ENCODE measurements at regions not wholly inside any gene's neighbourhood (a gene's known extent, or its start where the extent isn't known, plus 50 kb on each side); places are given as distances from the start of the nearest gene placed in this dataset.
A peak's percentile ranks its signal among the peaks of the same experiment; 100 is the strongest.

DNA sequence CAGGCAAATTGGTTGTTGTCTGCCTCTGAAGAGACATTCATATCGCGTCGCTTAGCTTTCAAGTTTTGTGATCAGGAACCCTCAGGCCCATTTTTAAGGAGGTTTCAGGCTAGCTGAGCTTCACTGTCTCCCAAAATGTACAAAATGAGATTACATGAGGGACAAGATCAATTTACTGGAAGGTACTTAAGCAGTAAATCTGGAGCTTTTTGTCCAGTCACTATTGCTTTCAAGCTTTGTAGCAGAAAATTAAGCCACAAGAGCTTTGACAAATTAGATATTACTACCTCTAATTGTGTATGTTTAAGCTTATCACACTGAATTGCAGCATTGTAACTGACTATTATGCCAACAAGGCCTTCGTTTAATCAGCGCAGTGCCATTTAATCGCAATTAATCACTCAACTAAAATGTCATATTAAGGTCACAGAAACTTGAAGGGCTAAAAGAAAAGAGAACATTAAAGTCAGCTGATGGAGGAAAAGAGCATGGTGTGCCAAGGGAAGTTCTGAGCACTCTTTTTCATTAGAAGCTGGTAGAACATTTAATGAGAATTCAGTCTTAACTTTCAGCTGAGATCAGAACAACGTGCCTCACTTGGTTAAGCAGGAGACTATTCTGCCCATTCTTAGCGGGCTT is 353.0 kb downstream of the FBXO8 start:
- H2AFZ ChIP-seq (ENCODE audit: low read depth, low read length) = no peak overlapping the region
- no peaks in the 10 kb centered on the region for H3K9me3 ChIP-seq (ENCODE audit: insufficient read depth, low read depth, low read length)
- no peaks in the 10 kb centered on the region for H3K9me3 Mint-ChIP-seq (ENCODE audit: unreplicated experiment)

DNA sequence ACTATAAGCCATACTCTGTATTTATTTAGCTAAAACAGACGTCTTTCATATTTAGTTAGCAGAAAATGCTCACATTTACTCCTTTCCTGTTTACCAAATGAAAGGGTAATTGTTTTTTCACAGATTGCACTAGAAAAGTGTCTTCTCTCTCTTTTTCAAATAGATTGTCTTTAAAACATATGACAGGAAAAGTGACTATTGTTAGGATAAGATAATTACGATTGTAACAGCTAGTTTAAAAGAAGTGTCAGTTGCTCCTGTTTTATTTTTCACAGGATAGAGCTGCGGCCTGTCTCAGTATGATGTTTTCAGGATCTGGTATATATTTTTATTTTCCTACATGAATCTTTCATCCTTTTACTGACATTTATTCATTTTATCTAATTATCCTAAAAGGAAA is 353.5 kb downstream of the FBXO8 start:
- DNase-seq (ENCODE audit: low read depth) (no peak), FAIRE-seq (no peak)
- Histone ChIP-seq H3K4me1 (ENCODE audit: insufficient read depth, low read length) (no peaks in the 10 kb centered on the region), H3K4me2 (ENCODE audit: low read length) (no peak overlapping the region), H3K9ac (ENCODE audit: low read length) (no peak overlapping the region), H3K9me3 (ENCODE audit: insufficient read depth, low read depth, low read length) (no peaks in the 10 kb centered on the region), H3K4me3 (ENCODE audit: insufficient read depth, low read depth, low read length) (no peak overlapping the region), H2AFZ (ENCODE audit: low read depth, low read length) (no peak overlapping the region), H3K27ac (ENCODE audit: low read depth, low read length) (no peak overlapping the region), H3K36me3 (ENCODE audit: insufficient read depth, low read length) (no peaks in the 10 kb centered on the region), H3K27me3 (ENCODE audit: insufficient read depth, low read length) (no peaks in the 10 kb centered on the region), H3K79me2 (ENCODE audit: insufficient read depth, low read length) (no peaks in the 10 kb centered on the region), H4K20me1 (ENCODE audit: insufficient read depth, low read length) (no peaks in the 10 kb centered on the region)
- Mint-ChIP-seq H3K4me1 (ENCODE audit: low read depth, unreplicated experiment) (peaks cover 2% of the 10 kb centered on the region), H3K9me3 (ENCODE audit: unreplicated experiment) (no peaks in the 10 kb centered on the region), H3K36me3 (ENCODE audit: low read depth, unreplicated experiment) (no peaks in the 10 kb centered on the region), H3K27me3 (ENCODE audit: low read depth, unreplicated experiment) (no peaks in the 10 kb centered on the region), H3K27ac (ENCODE audit: unreplicated experiment) (no peak overlapping the region), H3K4me3 (ENCODE audit: unreplicated experiment) (no peak overlapping the region)
- TF ChIP-seq, protein P1, sequence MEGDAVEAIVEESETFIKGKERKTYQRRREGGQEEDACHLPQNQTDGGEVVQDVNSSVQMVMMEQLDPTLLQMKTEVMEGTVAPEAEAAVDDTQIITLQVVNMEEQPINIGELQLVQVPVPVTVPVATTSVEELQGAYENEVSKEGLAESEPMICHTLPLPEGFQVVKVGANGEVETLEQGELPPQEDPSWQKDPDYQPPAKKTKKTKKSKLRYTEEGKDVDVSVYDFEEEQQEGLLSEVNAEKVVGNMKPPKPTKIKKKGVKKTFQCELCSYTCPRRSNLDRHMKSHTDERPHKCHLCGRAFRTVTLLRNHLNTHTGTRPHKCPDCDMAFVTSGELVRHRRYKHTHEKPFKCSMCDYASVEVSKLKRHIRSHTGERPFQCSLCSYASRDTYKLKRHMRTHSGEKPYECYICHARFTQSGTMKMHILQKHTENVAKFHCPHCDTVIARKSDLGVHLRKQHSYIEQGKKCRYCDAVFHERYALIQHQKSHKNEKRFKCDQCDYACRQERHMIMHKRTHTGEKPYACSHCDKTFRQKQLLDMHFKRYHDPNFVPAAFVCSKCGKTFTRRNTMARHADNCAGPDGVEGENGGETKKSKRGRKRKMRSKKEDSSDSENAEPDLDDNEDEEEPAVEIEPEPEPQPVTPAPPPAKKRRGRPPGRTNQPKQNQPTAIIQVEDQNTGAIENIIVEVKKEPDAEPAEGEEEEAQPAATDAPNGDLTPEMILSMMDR (IDR thresholded peaks at IDR 0.05; ENCODE audit: insufficient read depth, low read depth, low read length) = no peak
- TF ChIP-seq EZH2 (IDR thresholded peaks at IDR 0.05; ENCODE audit: insufficient read depth, low read length) = no peak

More for the DNA sequence above, 353.0 kb downstream of the FBXO8 start:
- DNase-seq (ENCODE audit: low read depth) (no peak), FAIRE-seq (no peak)
- Mint-ChIP-seq H3K4me3 (ENCODE audit: unreplicated experiment) (no peak overlapping the region), H3K36me3 (ENCODE audit: low read depth, unreplicated experiment) (no peaks in the 10 kb centered on the region), H3K27me3 (ENCODE audit: low read depth, unreplicated experiment) (no peaks in the 10 kb centered on the region), H3K27ac (ENCODE audit: unreplicated experiment) (no peak overlapping the region), H3K4me1 (ENCODE audit: low read depth, unreplicated experiment) (no peaks in the 10 kb centered on the region)
- no peaks in the 10 kb centered on the region for H3K79me2 ChIP-seq (ENCODE audit: insufficient read depth, low read length)
- no peaks in the 10 kb centered on the region for H3K27me3 ChIP-seq (ENCODE audit: insufficient read depth, low read length)
- H3K36me3 ChIP-seq (ENCODE audit: insufficient read depth, low read length) = no peaks in the 10 kb centered on the region
- TF ChIP-seq, protein P1 (IDR thresholded peaks at IDR 0.05; ENCODE audit: insufficient read depth, low read depth, low read length) = no peak
- TF ChIP-seq EZH2 (IDR thresholded peaks at IDR 0.05; ENCODE audit: insufficient read depth, low read length) = no peak
- H3K4me2 ChIP-seq (ENCODE audit: low read length) = no peak overlapping the region
- H3K27ac ChIP-seq (ENCODE audit: low read depth, low read length) = no peak overlapping the region
- H3K4me1 ChIP-seq (ENCODE audit: insufficient read depth, low read length) = no peaks in the 10 kb centered on the region
- H3K4me3 ChIP-seq (ENCODE audit: insufficient read depth, low read depth, low read length) = no peak overlapping the region
- no peaks in the 10 kb centered on the region for H4K20me1 ChIP-seq (ENCODE audit: insufficient read depth, low read length)
- no peak overlapping the region for H3K9ac ChIP-seq (ENCODE audit: low read length)

DNA sequence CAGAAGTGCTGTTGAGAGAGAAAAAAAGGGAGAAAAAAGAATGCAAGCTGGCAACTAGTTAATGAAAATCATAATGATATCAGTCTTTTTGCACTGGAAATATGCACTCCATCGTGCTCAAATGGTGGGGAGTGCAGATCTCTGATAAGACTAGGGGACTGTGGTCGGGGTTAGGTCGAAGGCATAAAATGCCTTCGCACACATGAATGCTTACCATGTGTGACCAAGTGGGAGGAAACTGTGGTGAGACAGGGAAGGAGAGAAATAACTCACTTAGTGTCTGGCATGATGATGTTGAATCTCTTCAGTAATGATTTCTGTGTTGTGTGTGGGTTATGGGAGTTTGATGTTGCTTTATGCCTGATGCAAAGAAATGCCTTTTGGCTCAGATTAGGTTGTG is 358.9 kb downstream of the FBXO8 start:
- Histone ChIP-seq H3K4me2 (ENCODE audit: low read length) (no peak overlapping the region), H3K36me3 (ENCODE audit: insufficient read depth, low read length) (no peaks in the 10 kb centered on the region), H3K4me1 (ENCODE audit: insufficient read depth, low read length) (no peaks in the 10 kb centered on the region), H3K27me3 (ENCODE audit: insufficient read depth, low read length) (no peaks in the 10 kb centered on the region), H3K9ac (ENCODE audit: low read length) (no peak overlapping the region), H4K20me1 (ENCODE audit: insufficient read depth, low read length) (no peaks in the 10 kb centered on the region), H3K9me3 (ENCODE audit: insufficient read depth, low read depth, low read length) (no peaks in the 10 kb centered on the region), H3K27ac (ENCODE audit: low read depth, low read length) (no peak overlapping the region), H2AFZ (ENCODE audit: low read depth, low read length) (no peak overlapping the region), H3K4me3 (ENCODE audit: insufficient read depth, low read depth, low read length) (no peak overlapping the region), H3K79me2 (ENCODE audit: insufficient read depth, low read length) (no peaks in the 10 kb centered on the region)
- H3K27ac Mint-ChIP-seq (ENCODE audit: unreplicated experiment) = peak overlapping the region; percentile 21
- H3K36me3 Mint-ChIP-seq (ENCODE audit: low read depth, unreplicated experiment) = no peaks in the 10 kb centered on the region
- peak; percentile 37 for DNase-seq (ENCODE audit: low read depth)
- TF ChIP-seq, protein P1 (IDR thresholded peaks at IDR 0.05; ENCODE audit: insufficient read depth, low read depth, low read length) = no peak
- TF ChIP-seq EZH2 (IDR thresholded peaks at IDR 0.05; ENCODE audit: insufficient read depth, low read length) = no peak
- no peaks in the 10 kb centered on the region for H3K9me3 Mint-ChIP-seq (ENCODE audit: unreplicated experiment)
- no peak for FAIRE-seq
- H3K27me3 Mint-ChIP-seq (ENCODE audit: low read depth, unreplicated experiment) = no peaks in the 10 kb centered on the region
- H3K4me3 Mint-ChIP-seq (ENCODE audit: unreplicated experiment) = no peak overlapping the region
- H3K4me1 Mint-ChIP-seq (ENCODE audit: low read depth, unreplicated experiment) = peaks cover 14% of the 10 kb centered on the region
